HG03175 (cell line): ENCODE measurements at regions not wholly inside any gene's neighbourhood (a gene's known extent, or its start where the extent isn't known, plus 50 kb on each side); places are given as distances from the start of the nearest gene placed in this dataset.
A peak's percentile ranks its signal among the peaks of the same experiment; 100 is the strongest.

Source experiments
- ATAC-seq: cut with Tn5 transposase; IDR thresholded peaks from one replicate; pipeline ENCODE4 v1.9.1; 2021; ENCODE audit warnings: mild to moderate bottlenecking, moderate library complexity; ENCODE audit not compliant: unreplicated experiment

GRCh38 chr6:81822568-81822967, 70.1 kb upstream of the TENT5A start:
- ATAC-seq, result no peak

GRCh38 chr6:81821449-81821848, 69.0 kb upstream of the TENT5A start:
- no peak for ATAC-seq

- peak; percentile 65 for ATAC-seq
These were observed 68.5 kb upstream of the TENT5A start for GRCh38 chr6:81820980-81821379.

GRCh38 chr6:81820422-81820821, 67.9 kb upstream of the TENT5A start:
- no peak for ATAC-seq

- no peak for ATAC-seq
These were observed 67.3 kb upstream of the TENT5A start for GRCh38 chr6:81819767-81820166.

GRCh38 chr6:81818901-81819361, 66.5 kb upstream of the TENT5A start:
- ATAC-seq, result peak; percentile 50

GRCh38 chr6:81816380-81816779, 63.9 kb upstream of the TENT5A start:
- no peak for ATAC-seq

GRCh38 chr6:81814370-81815076, 62.0 kb upstream of the TENT5A start:
- no peak for ATAC-seq

GRCh38 chr6:81813305-81813704, 60.8 kb upstream of the TENT5A start:
- ATAC-seq, result no peak

GRCh38 chr6:81812401-81812800, 59.9 kb upstream of the TENT5A start:
- no peak for ATAC-seq

- ATAC-seq, result no peak
These were observed 56.5 kb upstream of the TENT5A start for GRCh38 chr6:81808851-81809570.

GRCh38 chr6:81806793-81807565, 54.5 kb upstream of the TENT5A start:
- no peak for ATAC-seq

GRCh38 chr6:81802356-81802755, 49.9 kb upstream of the TENT5A start:
- no peak for ATAC-seq
